HEK293 (cell line): ENCODE measurements at regions not wholly inside any gene's neighbourhood (a gene's known extent, or its start where the extent isn't known, plus 50 kb on each side); places are given as distances from the start of the nearest gene placed in this dataset.

ENCODE experiments used
- CTCF ChIA-PET: fragments of 350-600 bp; formaldehyde crosslinking; extraction: SDS; loops from one replicate; lab custom pipeline; 2021; ENCODE audit warnings: antibody characterized with exemption; lab: Yijun Ruan, JAX
- POLR2A ChIA-PET: fragments of 300-600 bp; formaldehyde crosslinking; extraction: SDS; loops from one replicate; lab custom pipeline; 2020; ENCODE audit warnings: antibody characterized with exemption, inconsistent platforms; lab: Yijun Ruan, JAX
- H3K27ac ChIP-seq: fragments of 200-500 bp; sonication (Bioruptor generic); 2 replicates; pipeline ENCODE4 v1.5.1; 2014; ENCODE audit warnings: low read depth, low read length, control low read depth, inconsistent platforms; ENCODE audit errors: extremely low read depth
- H3K36me3 ChIP-seq, 2 experiments: fragments of 200-500 bp in 1 of 2; sonication (Bioruptor generic) in 1 of 2; 1 replicate in 1 of 2; 2 replicates in 1 of 2; pipeline ENCODE4 v1.5.1; 2014 to 2017; ENCODE audit warnings: inconsistent platforms in 2 of 2, low read length in 2 of 2; ENCODE audit not compliant: control insufficient read depth in 2 of 2, insufficient read depth in 1 of 2
- H3K4me1 ChIP-seq: fragments of 200-500 bp; sonication (Bioruptor generic); 2 replicates; pipeline ENCODE4 v1.5.1; 2014; ENCODE audit warnings: mild to moderate bottlenecking, low read length, inconsistent platforms; ENCODE audit not compliant: control insufficient read depth, insufficient read depth
- H3K4me3 ChIP-seq: 2 replicates; pipeline ENCODE4 v1.5.1; 2011; ENCODE audit warnings: low read depth, mild to moderate bottlenecking, control low read depth, low read length, moderate library complexity
- H3K9me3 ChIP-seq: fragments of 200-500 bp; sonication (Bioruptor generic); 2 replicates; pipeline ENCODE4 v1.5.1; 2014; ENCODE audit warnings: low read depth, low read length, inconsistent platforms; ENCODE audit not compliant: control insufficient read depth, insufficient read depth
- ATF2 ChIP-seq: fragments of 450-650 bp; formaldehyde crosslinking; IDR thresholded peaks from 2 replicates; pipeline ENCODE4 v1.5.1; 2016; ENCODE audit warnings: missing biosample characterization, missing genetic modification characterization, low read depth
- GFI1B ChIP-seq: fragments of 450-650 bp; formaldehyde crosslinking; IDR thresholded peaks from 2 replicates; pipeline ENCODE4 v1.5.1; 2016; ENCODE audit warnings: missing biosample characterization, missing genetic modification characterization
- IKZF3 ChIP-seq: fragments of 450-650 bp; IDR thresholded peaks from 2 replicates; pipeline ENCODE4 v1.5.0; 2018; ENCODE audit warnings: missing biosample characterization, mild to moderate bottlenecking, missing genetic modification characterization, moderate library complexity
- KLF7 ChIP-seq: fragments of 450-650 bp; formaldehyde crosslinking; IDR thresholded peaks from 2 replicates; pipeline ENCODE4 v1.5.1; 2016; ENCODE audit warnings: missing biosample characterization, missing genetic modification characterization, borderline replicate concordance
- REPIN1 ChIP-seq: fragments of 450-650 bp; formaldehyde crosslinking; IDR thresholded peaks from 2 replicates; pipeline ENCODE4 v1.5.1; 2017; ENCODE audit warnings: missing biosample characterization, missing genetic modification characterization, low read depth
- ZBTB10 ChIP-seq: fragments of 450-650 bp; formaldehyde crosslinking; IDR thresholded peaks from 2 replicates; pipeline ENCODE4 v1.5.1; 2016; ENCODE audit warnings: missing biosample characterization, missing genetic modification characterization
- ZBTB21 ChIP-seq: fragments of 450-650 bp; formaldehyde crosslinking; IDR thresholded peaks from 2 replicates; pipeline ENCODE4 v1.5.1; 2017; ENCODE audit warnings: missing biosample characterization, missing genetic modification characterization
- ZFP3 ChIP-seq: fragments of 450-650 bp; formaldehyde crosslinking; IDR thresholded peaks from 2 replicates; pipeline ENCODE4 v1.5.1; 2016; ENCODE audit warnings: low read depth, missing biosample characterization, missing genetic modification characterization
- ZFP37 ChIP-seq: fragments of 450-650 bp; formaldehyde crosslinking; IDR thresholded peaks from 2 replicates; pipeline ENCODE4 v1.5.1; 2016; ENCODE audit warnings: missing biosample characterization, missing genetic modification characterization
- ZNF114 ChIP-seq: fragments of 450-650 bp; formaldehyde crosslinking; IDR thresholded peaks from 2 replicates; pipeline ENCODE4 v1.5.0; 2017; ENCODE audit warnings: missing biosample characterization, missing genetic modification characterization
- ZNF140 ChIP-seq: fragments of 450-650 bp; formaldehyde crosslinking; IDR thresholded peaks from 2 replicates; pipeline ENCODE4 v1.5.1; 2016; ENCODE audit warnings: missing biosample characterization, missing genetic modification characterization
- ZNF157 ChIP-seq: fragments of 450-650 bp; formaldehyde crosslinking; IDR thresholded peaks from 2 replicates; pipeline ENCODE4 v1.5.1; 2016; ENCODE audit warnings: missing biosample characterization, missing genetic modification characterization
- ZNF280D ChIP-seq: fragments of 450-650 bp; formaldehyde crosslinking; IDR thresholded peaks from 2 replicates; pipeline ENCODE4 v1.5.1; 2016; ENCODE audit warnings: missing biosample characterization, missing genetic modification characterization
- ZNF366 ChIP-seq: fragments of 450-650 bp; formaldehyde crosslinking; conservative IDR thresholded peaks from 2 replicates; pipeline ENCODE4 v1.5.1; 2016; ENCODE audit warnings: missing biosample characterization, missing genetic modification characterization
- ZNF394 ChIP-seq: fragments of 450-650 bp; formaldehyde crosslinking; IDR thresholded peaks from 2 replicates; pipeline ENCODE4 v1.5.1; 2016; ENCODE audit warnings: missing biosample characterization, missing genetic modification characterization, mild to moderate bottlenecking, moderate library complexity, borderline replicate concordance
- ZNF423 ChIP-seq: fragments of 450-650 bp; formaldehyde crosslinking; IDR thresholded peaks from 2 replicates; pipeline ENCODE4 v1.5.1; 2016; ENCODE audit warnings: missing biosample characterization, missing genetic modification characterization
- ZNF426 ChIP-seq: fragments of 450-650 bp; formaldehyde crosslinking; IDR thresholded peaks from 2 replicates; pipeline ENCODE4 v1.5.1; 2017; ENCODE audit warnings: missing biosample characterization, missing genetic modification characterization, mild to moderate bottlenecking, inconsistent platforms, moderate library complexity
- ZNF549 ChIP-seq: fragments of 450-650 bp; IDR thresholded peaks from 2 replicates; pipeline ENCODE4 v1.5.1; 2018; ENCODE audit warnings: missing biosample characterization, missing genetic modification characterization, mild to moderate bottlenecking, inconsistent platforms, moderate library complexity
- ZNF626 ChIP-seq: fragments of 450-650 bp; sonication (Bioruptor Pico); formaldehyde crosslinking; IDR thresholded peaks from 2 replicates; pipeline ENCODE4 v1.5.1; 2018; ENCODE audit warnings: missing biosample characterization, missing genetic modification characterization, inconsistent platforms
- ZNF707 ChIP-seq: fragments of 450-650 bp; formaldehyde crosslinking; IDR thresholded peaks from 2 replicates; pipeline ENCODE4 v1.5.1; 2016; ENCODE audit warnings: missing biosample characterization, missing genetic modification characterization

GRCh38 chr7:142471820-142472219 is 214.0 kb upstream of the PRSS58 start:
- CTCF ChIA-PET = interaction anchor here (1.1 to 16.7 kb wide), 4 partner anchors 12 to 53 kb away, joined by 3 to 276 read pairs (median 15); no protein-coding TSS in a partner anchor
- Histone ChIP-seq H3K27ac (no peak overlapping the region), H3K4me3 (no peak overlapping the region), H3K9me3 (no peaks in the 10 kb centered on the region), H3K36me3 (no peaks in the 10 kb centered on the region), H3K4me1 (no peaks in the 10 kb centered on the region)
- no peak for TF ChIP-seq ZFP37 (tag by site-specific recombination)
- POLR2A ChIA-PET = no interaction called here

GRCh38 chr7:142470544-142470830 is 212.6 kb upstream of the PRSS58 start:
- POLR2A ChIA-PET = no interaction called here
- Histone ChIP-seq H3K9me3 (no peaks in the 10 kb centered on the region), H3K4me1 (no peaks in the 10 kb centered on the region), H3K27ac (no peak overlapping the region), H3K36me3 (no peaks in the 10 kb centered on the region), H3K4me3 (no peak overlapping the region)
- TF ChIP-seq ZNF114 = no peak
- TF ChIP-seq ZNF707 (tag by site-specific recombination) = no peak
- no peak for TF ChIP-seq ZNF366
- no peak for TF ChIP-seq ZNF140 (tag by site-specific recombination)
- TF ChIP-seq REPIN1 (tag by site-specific recombination) = no peak
- no peak for TF ChIP-seq ZFP3
- TF ChIP-seq ATF2 = no peak
- TF ChIP-seq ZNF157 (tag by site-specific recombination) = no peak
- TF ChIP-seq IKZF3 (tag by site-specific recombination) = no peak
- TF ChIP-seq ZNF426 (tag by site-specific recombination) = no peak
- no peak for TF ChIP-seq ZNF549 (tag by site-specific recombination)
- CTCF ChIA-PET = interaction anchor here (0.6 to 16.7 kb wide), 6 partner anchors 8 to 344 kb away, joined by 3 to 276 read pairs (median 4); no protein-coding TSS in a partner anchor

GRCh38 chr7:142469696-142470543 is 212.1 kb upstream of the PRSS58 start:
- POLR2A ChIA-PET = interaction anchor here (0.6 kb wide), 1 partner anchor 95 kb away, joined by 8 read pairs; no protein-coding TSS in a partner anchor
- TF ChIP-seq ZNF423 (tag by site-specific recombination) = no peak
- no peak for TF ChIP-seq ZBTB10 (tag by site-specific recombination)
- TF ChIP-seq ZBTB21 (tag by site-specific recombination) = no peak
- no peak for TF ChIP-seq KLF7
- no peak for TF ChIP-seq ZNF394
- TF ChIP-seq REPIN1 (tag by site-specific recombination) = no peak
- no peak for TF ChIP-seq GFI1B
- no peak for TF ChIP-seq ZFP3
- no peak for TF ChIP-seq ZNF626 (tag by site-specific recombination)
- TF ChIP-seq ZNF280D = no peak
- no peak for TF ChIP-seq ZFP37 (tag by site-specific recombination)
- Histone ChIP-seq H3K4me1 (no peaks in the 10 kb centered on the region), H3K9me3 (no peaks in the 10 kb centered on the region), H3K27ac (no peak overlapping the region), H3K4me3 (no peak overlapping the region), H3K36me3 (no peaks in the 10 kb centered on the region)
- CTCF ChIA-PET = interaction anchor here (0.6 to 16.7 kb wide), 8 partner anchors 8 to 344 kb away, joined by 3 to 276 read pairs (median 4); no protein-coding TSS in a partner anchor
